Keratinocyte (primary cell): ENCODE measurements at regions not wholly inside any gene's neighbourhood (a gene's known extent, or its start where the extent isn't known, plus 50 kb on each side); places are given as distances from the start of the nearest gene placed in this dataset.

Experiments
- CTCF ChIP-seq, 3 experiments: IDR thresholded peaks in 1 of 3; conservative IDR thresholded peaks in 1 of 3; optimal IDR thresholded peaks in 1 of 3; 2 replicates in 2 of 3; 3 replicates in 1 of 3; pipeline versions ENCODE3 to v1.5.1; 2011; ENCODE audit warnings: low read length in 3 of 3, mild to moderate bottlenecking in 3 of 3, moderate library complexity in 2 of 3, control low read depth in 1 of 3, inconsistent platforms in 1 of 3; ENCODE audit not compliant: insufficient read depth in 2 of 3; ENCODE audit errors: extremely low read depth in 1 of 3
- EZH2 ChIP-seq: IDR thresholded peaks from one replicate; pipeline ENCODE4 v1.6.1; 2012; ENCODE audit warnings: inconsistent platforms, mild to moderate bottlenecking, low read length, moderate library complexity

DNA sequence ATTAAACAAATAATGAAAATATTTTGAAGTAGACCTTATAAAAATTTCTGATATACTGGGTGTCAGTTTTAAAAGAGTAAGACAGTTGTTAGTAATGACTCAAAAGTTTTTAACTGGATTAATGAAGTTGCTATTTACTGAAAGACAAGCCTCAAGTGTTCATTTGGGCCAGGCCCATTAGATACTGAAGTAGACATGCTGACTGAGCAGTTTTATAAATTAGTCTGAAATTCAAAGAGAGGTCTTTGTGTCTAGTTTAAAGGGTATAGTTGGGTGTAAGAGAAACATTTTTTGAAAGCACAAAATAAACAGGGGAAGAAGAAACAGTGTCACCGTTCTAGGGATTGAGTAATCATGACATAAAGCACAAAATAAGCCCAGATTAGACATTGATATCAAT is 1577.2 kb downstream of the AMY1C start:
- no peak for TF ChIP-seq CTCF (optimal IDR thresholded peaks at IDR 0.05 in 1 of 3, IDR thresholded peaks at IDR 0.05 in 1 of 3, conservative IDR thresholded peaks at IDR 0.05 in 1 of 3; ENCODE audit: extremely low read depth in 1 of 3, insufficient read depth in 2 of 3, low read length in 3 of 3)
- TF ChIP-seq EZH2 = no peak
